GM13977 (cell line): ENCODE measurements at regions not wholly inside any gene's neighbourhood (a gene's known extent, or its start where the extent isn't known, plus 50 kb on each side); places are given as distances from the start of the nearest gene placed in this dataset.

Experiments
- DNase-seq: peaks from one replicate; pipeline ENCODE4 v3.0.0; 2012; ENCODE audit warnings: low spot score
- CTCF ChIP-seq: IDR thresholded peaks from 2 replicates; pipeline ENCODE4 v1.5.1; 2012; ENCODE audit warnings: mild to moderate bottlenecking, control low read depth; ENCODE audit not compliant: insufficient read depth; ENCODE audit errors: extremely low read depth, missing control alignments
- in situ Hi-C: fragments of 300-500 bp; cut with MboI; formaldehyde crosslinking; loops from one replicate; pipeline ENCODE4 v1.12.0; 2022; ENCODE audit warnings: low sequenced_read_pairs, low pct_unique_long_range_greater_than_20kb, mixed read lengths, inconsistent platforms; ENCODE audit not compliant: unreplicated experiment

GRCh38 chr12:67539329-67539728 is 109.2 kb upstream of the DYRK2 start:
- DNase-seq, result no peak
- no peak for TF ChIP-seq CTCF
- in situ Hi-C loops, result no loop called here

- no peak for TF ChIP-seq CTCF
- in situ Hi-C loops, result no loop called here
- no peak for DNase-seq
Observed at GRCh38 chr12:67539946-67540345, 108.6 kb upstream of the DYRK2 start.

GRCh38 chr12:67540920-67541624 is 107.5 kb upstream of the DYRK2 start:
- no peak for TF ChIP-seq CTCF
- in situ Hi-C loops, result no loop called here

GRCh38 chr12:67541625-67541991 is 106.9 kb upstream of the DYRK2 start:
- DNase-seq, result no peak
- in situ Hi-C loops, result no loop called here
- no peak for TF ChIP-seq CTCF

More at GRCh38 chr12:67540920-67541624, 107.5 kb upstream of the DYRK2 start:
- DNase-seq, result no peak

- in situ Hi-C loops, result no loop called here
- TF ChIP-seq CTCF, result no peak
- no peak for DNase-seq
Observed at GRCh38 chr12:67543021-67543770, 105.3 kb upstream of the DYRK2 start.

- in situ Hi-C loops, result no loop called here
- no peak for DNase-seq
- TF ChIP-seq CTCF, result no peak
Observed at GRCh38 chr12:67545298-67545697, 103.2 kb upstream of the DYRK2 start.
